GM21360 (cell line): ENCODE measurements at regions not wholly inside any gene's neighbourhood (a gene's known extent, or its start where the extent isn't known, plus 50 kb on each side); places are given as distances from the start of the nearest gene placed in this dataset.

ENCODE experiments used
- ATAC-seq: cut with Tn5 transposase; IDR thresholded peaks from one replicate; pipeline ENCODE4 v1.9.1; 2021; ENCODE audit warnings: mild to moderate bottlenecking, moderate library complexity; ENCODE audit not compliant: unreplicated experiment

GRCh38 chr3:159123877-159124276 lies 322.0 kb downstream of the MFSD1 start:
- ATAC-seq, result no peak

- ATAC-seq, result no peak
Measured at GRCh38 chr3:159126261-159127020, 324.6 kb downstream of the MFSD1 start.

GRCh38 chr3:159127021-159127392 lies 325.2 kb downstream of the MFSD1 start:
- no peak for ATAC-seq

GRCh38 chr3:159128628-159129027 lies 326.8 kb downstream of the MFSD1 start:
- ATAC-seq, result no peak

GRCh38 chr3:159130108-159130507 lies 328.3 kb downstream of the MFSD1 start:
- ATAC-seq, result peak; percentile 63

GRCh38 chr3:159131376-159131775 lies 329.5 kb downstream of the MFSD1 start:
- no peak for ATAC-seq

GRCh38 chr3:159137949-159138348 lies 336.1 kb downstream of the MFSD1 start:
- ATAC-seq, result no peak

GRCh38 chr3:159139326-159139725 lies 337.5 kb downstream of the MFSD1 start:
- no peak for ATAC-seq

GRCh38 chr3:159144472-159144871 lies 342.6 kb downstream of the MFSD1 start:
- ATAC-seq, result no peak

GRCh38 chr3:159144891-159145290 lies 343.0 kb downstream of the MFSD1 start:
- no peak for ATAC-seq

GRCh38 chr3:159146392-159146791 lies 344.5 kb downstream of the MFSD1 start:
- ATAC-seq, result no peak

- no peak for ATAC-seq
Measured at GRCh38 chr3:159146856-159147435, 345.1 kb downstream of the MFSD1 start.

- no peak for ATAC-seq
Measured at GRCh38 chr3:159147813-159148212, 346.0 kb downstream of the MFSD1 start.

GRCh38 chr3:159148466-159148865 lies 346.6 kb downstream of the MFSD1 start:
- ATAC-seq, result no peak

GRCh38 chr3:159149131-159149530 lies 347.3 kb downstream of the MFSD1 start:
- ATAC-seq, result no peak

GRCh38 chr3:159149633-159150032 lies 347.8 kb downstream of the MFSD1 start:
- no peak for ATAC-seq

- no peak for ATAC-seq
Measured at GRCh38 chr3:159150180-159150579, 348.3 kb downstream of the MFSD1 start.

- no peak for ATAC-seq
Measured at GRCh38 chr3:159151130-159151529, 349.3 kb downstream of the MFSD1 start.

GRCh38 chr3:159157275-159157674 lies 355.4 kb downstream of the MFSD1 start:
- ATAC-seq, result no peak

GRCh38 chr3:159158213-159158612 lies 356.4 kb downstream of the MFSD1 start:
- no peak for ATAC-seq

GRCh38 chr3:159158801-159159200 lies 356.9 kb downstream of the MFSD1 start:
- ATAC-seq, result no peak

GRCh38 chr3:159159546-159159945 lies 357.7 kb downstream of the MFSD1 start:
- no peak for ATAC-seq

GRCh38 chr3:159163656-159164055 lies 361.8 kb downstream of the MFSD1 start:
- no peak for ATAC-seq
